ENCODE measurements at regions not wholly inside any gene's neighbourhood (a gene's known extent, or its start where the extent isn't known, plus 50 kb on each side); places are given as distances from the start of the nearest gene placed in this dataset.

- DNase-seq = no peak
These were observed 1181.0 kb upstream of the TENM4 start for GRCh38 chr11:80621871-80622270.

GRCh38 chr11:80620867-80621266 lies 1180.0 kb upstream of the TENM4 start:
- no peak for DNase-seq

GRCh38 chr11:80617156-80617555 lies 1176.3 kb upstream of the TENM4 start:
- DNase-seq = no peak

GRCh38 chr11:80616070-80616800 lies 1175.4 kb upstream of the TENM4 start:
- no peak for DNase-seq

GRCh38 chr11:80613655-80614054 lies 1172.8 kb upstream of the TENM4 start:
- DNase-seq = no peak

GRCh38 chr11:80610516-80610915 lies 1169.7 kb upstream of the TENM4 start:
- DNase-seq = no peak

- DNase-seq = no peak
These were observed 1162.6 kb upstream of the TENM4 start for GRCh38 chr11:80603472-80603871.

- no peak for DNase-seq
These were observed 1158.1 kb upstream of the TENM4 start for GRCh38 chr11:80598905-80599304.

- DNase-seq = no peak
These were observed 1155.5 kb upstream of the TENM4 start for GRCh38 chr11:80596291-80596810.

GRCh38 chr11:80595011-80595410 lies 1154.2 kb upstream of the TENM4 start:
- DNase-seq = no peak

GRCh38 chr11:80593648-80594374 lies 1153.0 kb upstream of the TENM4 start:
- DNase-seq = no peak

GRCh38 chr11:80592546-80592945 lies 1151.7 kb upstream of the TENM4 start:
- DNase-seq = no peak

- DNase-seq = no peak
These were observed 1147.1 kb upstream of the TENM4 start for GRCh38 chr11:80587906-80588305.

- no peak for DNase-seq
These were observed 1145.6 kb upstream of the TENM4 start for GRCh38 chr11:80586464-80586863.

GRCh38 chr11:80584661-80585060 lies 1143.8 kb upstream of the TENM4 start:
- DNase-seq = no peak

- DNase-seq = no peak
These were observed 1129.0 kb upstream of the TENM4 start for GRCh38 chr11:80569832-80570231.

GRCh38 chr11:80565231-80565630 lies 1124.4 kb upstream of the TENM4 start:
- DNase-seq = no peak

GRCh38 chr11:80562523-80563125 lies 1121.8 kb upstream of the TENM4 start:
- DNase-seq = no peak

GRCh38 chr11:80559942-80560341 lies 1119.1 kb upstream of the TENM4 start:
- no peak for DNase-seq

- no peak for DNase-seq
These were observed 1112.7 kb upstream of the TENM4 start for GRCh38 chr11:80553565-80553964.

- DNase-seq = no peak
These were observed 1101.9 kb upstream of the TENM4 start for GRCh38 chr11:80542704-80543103.

GRCh38 chr11:80538040-80538439 lies 1097.2 kb upstream of the TENM4 start:
- no peak for DNase-seq

- no peak for DNase-seq
These were observed 1092.6 kb upstream of the TENM4 start for GRCh38 chr11:80533463-80533862.

Data from activated gamma-delta T cell (primary cell).